Stimulated activated CD4-positive, alpha-beta T cell treated with anti-CD3 and anti-CD28 coated beads, Interleukin-2, amount 100 ng/mL, for 24 hours (primary cell): ENCODE measurements at regions not wholly inside any gene's neighbourhood (a gene's known extent, or its start where the extent isn't known, plus 50 kb on each side); places are given as distances from the start of the nearest gene placed in this dataset.
"Not testable (repeated sequence)": the region's sequence is repeated elsewhere in the genome, so short reads cannot be mapped to it uniquely, and the experiment has no call there.

Experiments
- DNase-seq, 2 donors: peaks; one replicate each; pipeline ENCODE4 v3.0.0-alpha.2; 2020

DNA sequence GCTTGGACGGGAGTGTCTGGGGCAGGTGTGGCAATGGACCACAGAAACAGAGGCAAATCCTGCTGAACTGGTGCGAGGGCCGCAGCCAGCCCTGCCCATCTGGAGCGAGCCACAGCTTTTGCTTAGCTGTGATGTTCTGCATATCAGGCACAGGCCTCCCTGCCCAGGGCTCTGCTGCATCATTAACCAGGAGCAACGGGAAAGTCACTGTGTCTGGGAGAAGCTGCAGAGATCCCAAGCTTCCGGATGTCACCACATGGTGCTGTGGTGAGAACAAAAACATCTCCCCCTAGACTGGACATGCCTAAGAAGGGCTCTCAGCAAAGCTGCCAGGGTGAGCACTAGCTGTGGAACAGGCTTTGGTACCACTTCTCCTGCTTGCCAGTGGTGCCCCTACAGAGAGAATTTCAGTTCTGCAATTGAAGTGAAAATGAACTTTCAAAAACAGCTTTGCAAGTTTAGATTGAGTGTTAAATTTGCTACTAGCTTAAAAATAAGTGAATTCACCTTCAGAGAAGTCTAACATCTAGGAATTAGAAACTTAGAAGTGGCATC lies 172.9 kb upstream of the MYT1L start:
- no peak for DNase-seq

DNA sequence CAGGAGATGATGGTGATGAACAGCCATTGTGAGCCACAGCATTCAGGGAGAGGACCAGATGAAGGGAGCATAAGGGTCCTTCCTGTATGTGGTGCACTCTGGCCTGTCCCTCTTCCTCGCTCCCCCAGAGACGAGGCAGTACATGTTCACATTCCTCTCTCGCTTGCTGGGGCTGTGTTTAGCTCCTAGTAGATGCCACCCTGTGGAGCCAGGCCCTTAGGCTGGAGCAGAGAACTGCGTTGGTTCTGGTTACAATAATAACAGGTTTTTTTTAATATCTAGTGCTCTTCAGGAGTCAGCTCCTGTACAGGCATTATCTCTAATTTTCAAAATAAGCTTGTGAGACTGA lies 171.1 kb upstream of the MYT1L start:
- no peak for DNase-seq

GRCh38 chr2:2501454-2502200 lies 170.6 kb upstream of the MYT1L start:
- DNase-seq, result no peak

GRCh38 chr2:2495606-2496005 lies 164.5 kb upstream of the MYT1L start:
- DNase-seq, result no peak

GRCh38 chr2:2493496-2493895 lies 162.4 kb upstream of the MYT1L start:
- DNase-seq, result no peak

DNA sequence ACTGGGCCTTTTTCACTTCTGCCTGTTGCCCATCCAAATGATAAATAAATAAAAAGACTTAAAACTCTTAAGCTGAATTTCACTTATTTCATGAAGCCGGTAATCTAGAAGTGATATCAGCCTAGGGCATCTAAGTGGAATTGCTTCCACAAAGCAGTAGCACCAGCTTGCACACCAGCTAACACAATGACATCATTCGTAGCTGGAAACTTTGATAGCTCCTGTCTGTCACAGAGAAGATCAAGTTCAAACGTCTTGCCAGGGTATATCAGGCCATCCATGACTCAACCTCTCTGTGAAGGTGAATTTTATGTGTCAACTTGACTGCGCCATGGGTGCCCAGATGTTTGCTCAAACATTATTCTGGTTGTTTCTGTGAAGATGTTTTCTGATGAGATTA lies 161.7 kb upstream of the MYT1L start:
- DNase-seq, result no peak

- DNase-seq, result no peak
Measured at GRCh38 chr2:2491964-2492363, 160.9 kb upstream of the MYT1L start.

GRCh38 chr2:2484301-2484700 lies 153.2 kb upstream of the MYT1L start:
- no peak for DNase-seq

- no peak for DNase-seq
Measured at GRCh38 chr2:2482851-2483250, 151.8 kb upstream of the MYT1L start.

GRCh38 chr2:2472881-2473280 lies 141.8 kb upstream of the MYT1L start:
- no peak for DNase-seq

GRCh38 chr2:2472044-2472443 lies 141.0 kb upstream of the MYT1L start:
- no peak for DNase-seq

GRCh38 chr2:2466534-2466933 lies 135.5 kb upstream of the MYT1L start:
- no peak for DNase-seq

DNA sequence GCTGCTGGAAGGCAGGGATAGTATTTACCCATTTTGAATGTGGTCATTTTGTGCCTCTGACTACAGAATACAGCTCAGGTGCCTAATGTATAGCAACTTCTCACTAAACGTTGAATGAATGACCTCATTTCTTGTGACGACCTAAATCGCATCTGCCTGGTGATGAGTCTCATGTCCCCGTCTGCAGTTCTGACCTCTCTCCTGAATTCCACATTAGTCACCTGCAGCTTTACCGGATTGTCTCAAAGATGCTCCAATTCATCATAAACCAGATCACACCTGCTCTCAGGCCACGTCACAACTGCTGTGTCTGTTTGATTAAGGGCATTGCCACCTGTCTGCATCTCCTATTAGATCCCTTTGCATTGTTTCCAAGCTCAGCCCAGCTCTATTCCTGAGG lies 133.6 kb upstream of the MYT1L start:
- no peak for DNase-seq

GRCh38 chr2:2464094-2464493 lies 133.0 kb upstream of the MYT1L start:
- no peak for DNase-seq

GRCh38 chr2:2456721-2457120 lies 125.6 kb upstream of the MYT1L start:
- no peak for DNase-seq

DNA sequence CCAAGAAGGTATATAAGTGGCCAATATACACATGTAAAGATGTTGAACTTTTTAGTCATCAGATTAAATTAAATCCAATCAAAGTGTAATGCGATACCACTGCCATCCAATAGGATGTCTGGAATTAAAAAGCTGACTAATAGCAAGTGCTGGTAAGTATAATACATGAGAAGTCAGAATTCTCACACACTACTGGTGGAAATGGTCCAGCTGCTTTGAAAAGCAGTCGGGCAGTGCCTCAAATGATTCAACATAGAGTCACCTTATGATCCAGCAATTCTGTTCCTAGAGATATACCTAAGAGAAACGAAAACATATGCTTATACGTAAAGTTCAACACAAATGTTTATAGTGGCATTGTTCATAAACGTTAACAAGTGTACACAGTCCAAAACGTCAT lies 124.1 kb upstream of the MYT1L start:
- no peak for DNase-seq

GRCh38 chr2:2452961-2453360 lies 121.9 kb upstream of the MYT1L start:
- no peak for DNase-seq

DNA sequence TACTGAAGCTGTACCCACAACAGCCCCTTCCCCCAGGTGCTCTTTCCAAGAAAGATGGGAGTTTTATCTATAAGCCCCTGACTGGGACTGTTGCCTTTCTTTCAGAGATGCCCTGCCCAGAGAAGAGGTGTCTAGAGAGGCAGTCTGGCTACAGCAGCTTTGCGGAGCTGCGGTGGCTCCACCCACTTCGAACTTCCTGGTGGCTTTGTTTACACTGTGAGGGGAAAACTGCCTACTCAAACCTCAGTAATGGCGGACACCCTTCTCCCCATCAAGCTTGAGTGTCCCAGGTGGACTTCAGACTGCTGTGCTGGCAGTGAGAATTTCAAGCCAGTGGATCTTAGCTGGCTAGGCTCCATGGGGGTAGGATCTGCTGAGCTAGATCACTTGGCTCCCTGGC lies 120.2 kb upstream of the MYT1L start:
- DNase-seq, result not testable (repeated sequence)

DNA sequence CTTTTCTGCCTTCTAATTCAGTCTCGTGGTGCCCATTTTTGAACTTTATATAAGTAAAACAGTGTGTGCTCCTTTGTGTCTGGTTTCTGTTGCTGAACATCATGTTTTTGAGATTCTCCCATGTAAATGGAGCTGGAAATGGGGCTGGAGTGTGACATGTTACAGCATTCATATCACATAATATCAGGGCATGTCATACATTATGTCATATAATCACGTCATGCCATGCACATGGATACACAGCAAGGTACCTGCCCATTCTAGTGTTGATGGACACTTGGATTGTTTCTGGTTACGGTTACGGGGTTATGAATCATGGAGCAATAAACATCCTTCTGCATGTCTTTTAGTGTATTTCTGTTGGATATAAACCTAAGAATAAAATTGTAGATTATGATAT lies 117.1 kb upstream of the MYT1L start:
- DNase-seq, result no peak

- DNase-seq, result no peak
Measured at GRCh38 chr2:2422621-2423020, 91.5 kb upstream of the MYT1L start.

DNA sequence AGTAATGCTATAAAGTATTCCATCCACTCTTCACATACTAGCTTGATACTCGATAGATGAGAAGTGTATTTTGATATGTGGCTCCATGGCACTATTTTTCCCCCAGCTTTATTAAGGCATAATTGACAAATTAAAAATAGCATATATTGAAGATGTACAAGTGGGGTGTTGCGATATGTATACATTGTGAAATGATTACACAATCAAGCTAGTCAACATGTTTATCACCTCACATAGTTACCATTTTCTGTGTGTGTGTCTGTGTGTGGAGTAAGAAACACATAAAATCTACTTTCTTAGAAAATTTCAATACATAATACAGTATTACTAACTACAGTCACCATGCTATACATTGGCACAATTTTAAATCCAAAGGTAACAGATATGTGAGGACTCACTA lies 82.5 kb upstream of the MYT1L start:
- no peak for DNase-seq

DNA sequence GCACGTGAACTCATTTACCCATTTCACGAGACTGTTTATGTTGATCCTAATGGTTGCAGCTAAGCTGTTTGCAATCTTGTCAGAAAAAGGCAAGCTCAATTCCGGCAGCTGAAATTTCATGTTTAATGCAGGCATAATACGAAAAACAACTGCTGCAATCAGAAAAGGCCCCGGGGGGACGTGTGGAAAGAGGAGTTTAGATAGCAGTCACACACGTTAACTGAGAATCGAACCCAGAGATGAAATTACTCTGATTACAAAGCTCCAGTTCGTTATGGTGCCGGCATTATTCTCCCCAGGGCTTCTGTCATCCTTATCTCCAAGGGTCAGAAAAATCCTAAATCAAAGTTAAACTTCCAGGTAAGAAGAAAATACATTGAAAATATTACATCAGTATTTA lies 79.9 kb upstream of the MYT1L start:
- DNase-seq, result no peak

DNA sequence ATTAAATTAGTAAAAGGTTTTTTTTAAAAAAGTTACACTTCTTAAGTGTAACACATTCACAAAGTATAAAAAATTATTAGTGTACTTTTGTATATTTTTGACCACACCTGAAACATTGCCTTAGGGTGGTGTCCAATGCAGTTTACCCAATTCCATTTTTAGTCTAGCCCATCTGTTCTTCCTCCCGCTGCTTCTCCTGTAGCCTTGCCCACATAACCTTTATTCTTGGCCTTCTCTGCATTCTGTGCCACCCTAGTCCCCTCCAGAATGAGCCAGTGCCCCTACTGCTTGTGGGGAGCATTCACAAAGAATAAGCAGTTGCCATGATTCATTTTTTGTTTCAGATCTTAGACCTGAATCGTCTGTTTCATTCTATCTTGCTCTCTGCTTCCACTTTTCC lies 78.4 kb upstream of the MYT1L start:
- DNase-seq, result no peak

- no peak for DNase-seq
Measured at GRCh38 chr2:2405780-2406179, 74.7 kb upstream of the MYT1L start.

- no peak for DNase-seq
Measured at GRCh38 chr2:2400286-2401038, 69.4 kb upstream of the MYT1L start.
